ENCODE measurements at regions not wholly inside any gene's neighbourhood (a gene's known extent, or its start where the extent isn't known, plus 50 kb on each side); places are given as distances from the start of the nearest gene placed in this dataset.

- no peak overlapping the region for H3K27ac ChIP-seq (ENCODE audit: low read length)
- no peak overlapping the region for H2AFZ ChIP-seq (ENCODE audit: low read depth, low read length)
- H3K79me2 ChIP-seq (ENCODE audit: insufficient read depth, low read length) = no peaks in the 10 kb centered on the region
- ATAC-seq (ENCODE audit: insufficient read depth, low read depth) = no peak
- H3K9ac ChIP-seq (ENCODE audit: low read depth, low read length) = no peak overlapping the region
- no peak for DNase-seq
- no peak overlapping the region for H3K4me2 ChIP-seq (ENCODE audit: insufficient read depth, low read length)
- no peak overlapping the region for H3K4me3 ChIP-seq (ENCODE audit: low read depth in 1 of 2, low read length in 2 of 2)
- H4K20me1 ChIP-seq (ENCODE audit: insufficient read depth, low read length) = no peaks in the 10 kb centered on the region
- TF ChIP-seq EZH2 (IDR thresholded peaks at IDR 0.05; ENCODE audit: borderline replicate concordance, low read depth, low read length, severe bottlenecking) (no peak), CTCF (IDR thresholded peaks at IDR 0.05; ENCODE audit: borderline replicate concordance, extremely low read depth, low read length, poor library complexity, severe bottlenecking) (no peak)
- no peaks in the 10 kb centered on the region for H3K9me3 ChIP-seq (ENCODE audit: insufficient read depth, low read length, severe bottlenecking)
- H3K4me1 ChIP-seq (ENCODE audit: insufficient read depth, low read length) = no peaks in the 10 kb centered on the region
- no peaks in the 10 kb centered on the region for H3K27me3 ChIP-seq (ENCODE audit: insufficient read depth, low read length, poor library complexity)
- no peaks in the 10 kb centered on the region for H3K36me3 ChIP-seq (ENCODE audit: insufficient read depth, low read length)
These were observed 590.7 kb upstream of the PITX2 start for GRCh38 chr4:111213531-111213930.

- no peak overlapping the region for H3K4me3 ChIP-seq (ENCODE audit: low read depth in 1 of 2, low read length in 2 of 2)
- no peak overlapping the region for H3K9ac ChIP-seq (ENCODE audit: low read depth, low read length)
- DNase-seq (no peak), ATAC-seq (ENCODE audit: insufficient read depth, low read depth) (no peak)
- H4K20me1 ChIP-seq (ENCODE audit: insufficient read depth, low read length) = no peaks in the 10 kb centered on the region
- H3K27ac ChIP-seq (ENCODE audit: low read length) = no peak overlapping the region
- no peak overlapping the region for H3K4me2 ChIP-seq (ENCODE audit: insufficient read depth, low read length)
- H2AFZ ChIP-seq (ENCODE audit: low read depth, low read length) = no peak overlapping the region
- H3K36me3 ChIP-seq (ENCODE audit: insufficient read depth, low read length) = no peaks in the 10 kb centered on the region
- TF ChIP-seq EZH2 (IDR thresholded peaks at IDR 0.05; ENCODE audit: borderline replicate concordance, low read depth, low read length, severe bottlenecking) = no peak
- no peak for TF ChIP-seq CTCF (IDR thresholded peaks at IDR 0.05; ENCODE audit: borderline replicate concordance, extremely low read depth, low read length, poor library complexity, severe bottlenecking)
- H3K9me3 ChIP-seq (ENCODE audit: insufficient read depth, low read length, severe bottlenecking) = no peaks in the 10 kb centered on the region
- no peaks in the 10 kb centered on the region for H3K79me2 ChIP-seq (ENCODE audit: insufficient read depth, low read length)
- no peaks in the 10 kb centered on the region for H3K27me3 ChIP-seq (ENCODE audit: insufficient read depth, low read length, poor library complexity)
- H3K4me1 ChIP-seq (ENCODE audit: insufficient read depth, low read length) = no peaks in the 10 kb centered on the region
These were observed 591.5 kb upstream of the PITX2 start for GRCh38 chr4:111214371-111214770.

GRCh38 chr4:111215755-111216154 is 592.9 kb upstream of the PITX2 start:
- Histone ChIP-seq H3K4me1 (ENCODE audit: insufficient read depth, low read length) (no peaks in the 10 kb centered on the region), H4K20me1 (ENCODE audit: insufficient read depth, low read length) (no peaks in the 10 kb centered on the region), H3K79me2 (ENCODE audit: insufficient read depth, low read length) (no peaks in the 10 kb centered on the region), H3K4me3 (ENCODE audit: low read depth in 1 of 2, low read length in 2 of 2) (no peak overlapping the region), H3K36me3 (ENCODE audit: insufficient read depth, low read length) (no peaks in the 10 kb centered on the region), H3K27ac (ENCODE audit: low read length) (no peak overlapping the region), H2AFZ (ENCODE audit: low read depth, low read length) (no peak overlapping the region), H3K9me3 (ENCODE audit: insufficient read depth, low read length, severe bottlenecking) (no peaks in the 10 kb centered on the region), H3K9ac (ENCODE audit: low read depth, low read length) (no peak overlapping the region), H3K4me2 (ENCODE audit: insufficient read depth, low read length) (no peak overlapping the region), H3K27me3 (ENCODE audit: insufficient read depth, low read length, poor library complexity) (no peaks in the 10 kb centered on the region)
- no peak for ATAC-seq (ENCODE audit: insufficient read depth, low read depth)
- no peak for TF ChIP-seq EZH2 (IDR thresholded peaks at IDR 0.05; ENCODE audit: borderline replicate concordance, low read depth, low read length, severe bottlenecking)
- TF ChIP-seq CTCF (IDR thresholded peaks at IDR 0.05; ENCODE audit: borderline replicate concordance, extremely low read depth, low read length, poor library complexity, severe bottlenecking) = no peak
- no peak for DNase-seq

GRCh38 chr4:111216791-111217190 is 593.9 kb upstream of the PITX2 start:
- Histone ChIP-seq H3K36me3 (ENCODE audit: insufficient read depth, low read length) (no peaks in the 10 kb centered on the region), H3K79me2 (ENCODE audit: insufficient read depth, low read length) (no peaks in the 10 kb centered on the region), H3K4me2 (ENCODE audit: insufficient read depth, low read length) (no peak overlapping the region), H3K27me3 (ENCODE audit: insufficient read depth, low read length, poor library complexity) (no peaks in the 10 kb centered on the region), H3K9me3 (ENCODE audit: insufficient read depth, low read length, severe bottlenecking) (no peaks in the 10 kb centered on the region), H3K27ac (ENCODE audit: low read length) (no peak overlapping the region), H3K4me3 (ENCODE audit: low read depth in 1 of 2, low read length in 2 of 2) (no peak overlapping the region), H3K4me1 (ENCODE audit: insufficient read depth, low read length) (no peaks in the 10 kb centered on the region), H4K20me1 (ENCODE audit: insufficient read depth, low read length) (no peaks in the 10 kb centered on the region), H2AFZ (ENCODE audit: low read depth, low read length) (no peak overlapping the region), H3K9ac (ENCODE audit: low read depth, low read length) (no peak overlapping the region)
- DNase-seq (no peak), ATAC-seq (ENCODE audit: insufficient read depth, low read depth) (no peak)
- TF ChIP-seq CTCF (IDR thresholded peaks at IDR 0.05; ENCODE audit: borderline replicate concordance, extremely low read depth, low read length, poor library complexity, severe bottlenecking) = no peak

Data from DND-41 (cell line).